Tibial nerve (tissue), 4 donors: ENCODE measurements at regions not wholly inside any gene's neighbourhood (a gene's known extent, or its start where the extent isn't known, plus 50 kb on each side); places are given as distances from the start of the nearest gene placed in this dataset.

ENCODE experiments used
- DNase-seq, 2 donors: peaks; one replicate each; pipeline ENCODE4 v3.0.0-alpha.2; 2019; ENCODE audit warnings: low spot score in 2 of 2
- H3K27ac ChIP-seq, 4 donors: fragments of 200-600 bp; sonication (generic) in 3 of 4; one replicate each; pipeline ENCODE4 v1.5.1; 2017 to 2019; ENCODE audit warnings: mild to moderate bottlenecking in 1 of 4
- H3K27me3 ChIP-seq, 2 donors: fragments of 200-600 bp; sonication (generic) in 1 of 2; one replicate each; pipeline versions ENCODE4 v1.5.1 to v1.6.0; 2017 to 2019
- H3K36me3 ChIP-seq, 3 donors: fragments of 200-600 bp; sonication (generic); one replicate each; pipeline ENCODE4 v1.5.1; 2018 to 2019
- H3K4me1 ChIP-seq, 4 donors: fragments of 200-600 bp; sonication (generic) in 3 of 4; one replicate each; pipeline ENCODE4 v1.5.1; 2017 to 2019
- H3K4me3 ChIP-seq, 4 donors: fragments of 200-600 bp; sonication (generic) in 3 of 4; one replicate each; pipeline ENCODE4 v1.5.1; 2017 to 2019; ENCODE audit warnings: mild to moderate bottlenecking in 1 of 4, moderate library complexity in 1 of 4
- H3K9me3 ChIP-seq, 4 donors: fragments of 200-600 bp; sonication (generic) in 3 of 4; one replicate each; pipeline ENCODE4 v1.5.1; 2017 to 2019
- EP300 ChIP-seq, 2 donors: sonication (generic); formaldehyde crosslinking; IDR thresholded peaks; one replicate each; pipeline ENCODE4 v1.6.1; 2017; ENCODE audit warnings: antibody characterized with exemption in 2 of 2, mild to moderate bottlenecking in 1 of 2
- POLR2A ChIP-seq, 2 donors: fragments of 450-650 bp; IDR thresholded peaks; one replicate each; pipeline ENCODE4 v1.6.1; 2017; ENCODE audit warnings: antibody characterized with exemption in 2 of 2, mild to moderate bottlenecking in 2 of 2, moderate library complexity in 2 of 2
- WGBS, 2 donors: methylation state at CpG; one replicate each; pipeline ENCODE4 v1.1.5; 2018; 5-methylcytosine and 5-hydroxymethylcytosine counted together
- TF ChIP-seq, protein P1 (sequence below), 5 experiments: fragments of 200-600 bp in 3 of 5; fragments of 450-650 bp in 2 of 5; sonication (generic) in 3 of 5; IDR thresholded peaks; one replicate each; pipeline ENCODE4 v1.5.1; 2016 to 2019; ENCODE audit warnings: antibody characterized with exemption in 5 of 5, mild to moderate bottlenecking in 3 of 5, moderate library complexity in 2 of 5

GRCh38 chrX:144716187-144716586 lies 531.1 kb upstream of the SPANXN1 start:
- Histone ChIP-seq H3K27ac (no peak overlapping the region), H3K4me3 (no peak overlapping the region), H3K27me3 (no peaks in the 10 kb centered on the region), H3K9me3 (no peaks in the 10 kb centered on the region), H3K36me3 (no peaks in the 10 kb centered on the region), H3K4me1 (no peaks in the 10 kb centered on the region)
- 46 to 60% methylated on average over 4 of the region's 4 CpGs for WGBS, 2 donors
- no peak for DNase-seq
- TF ChIP-seq POLR2A (IDR thresholded peaks at IDR 0.05): no peak
- TF ChIP-seq, protein P1, sequence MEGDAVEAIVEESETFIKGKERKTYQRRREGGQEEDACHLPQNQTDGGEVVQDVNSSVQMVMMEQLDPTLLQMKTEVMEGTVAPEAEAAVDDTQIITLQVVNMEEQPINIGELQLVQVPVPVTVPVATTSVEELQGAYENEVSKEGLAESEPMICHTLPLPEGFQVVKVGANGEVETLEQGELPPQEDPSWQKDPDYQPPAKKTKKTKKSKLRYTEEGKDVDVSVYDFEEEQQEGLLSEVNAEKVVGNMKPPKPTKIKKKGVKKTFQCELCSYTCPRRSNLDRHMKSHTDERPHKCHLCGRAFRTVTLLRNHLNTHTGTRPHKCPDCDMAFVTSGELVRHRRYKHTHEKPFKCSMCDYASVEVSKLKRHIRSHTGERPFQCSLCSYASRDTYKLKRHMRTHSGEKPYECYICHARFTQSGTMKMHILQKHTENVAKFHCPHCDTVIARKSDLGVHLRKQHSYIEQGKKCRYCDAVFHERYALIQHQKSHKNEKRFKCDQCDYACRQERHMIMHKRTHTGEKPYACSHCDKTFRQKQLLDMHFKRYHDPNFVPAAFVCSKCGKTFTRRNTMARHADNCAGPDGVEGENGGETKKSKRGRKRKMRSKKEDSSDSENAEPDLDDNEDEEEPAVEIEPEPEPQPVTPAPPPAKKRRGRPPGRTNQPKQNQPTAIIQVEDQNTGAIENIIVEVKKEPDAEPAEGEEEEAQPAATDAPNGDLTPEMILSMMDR (IDR thresholded peaks at IDR 0.05): no peak
- TF ChIP-seq EP300 (IDR thresholded peaks at IDR 0.05): no peak

DNA sequence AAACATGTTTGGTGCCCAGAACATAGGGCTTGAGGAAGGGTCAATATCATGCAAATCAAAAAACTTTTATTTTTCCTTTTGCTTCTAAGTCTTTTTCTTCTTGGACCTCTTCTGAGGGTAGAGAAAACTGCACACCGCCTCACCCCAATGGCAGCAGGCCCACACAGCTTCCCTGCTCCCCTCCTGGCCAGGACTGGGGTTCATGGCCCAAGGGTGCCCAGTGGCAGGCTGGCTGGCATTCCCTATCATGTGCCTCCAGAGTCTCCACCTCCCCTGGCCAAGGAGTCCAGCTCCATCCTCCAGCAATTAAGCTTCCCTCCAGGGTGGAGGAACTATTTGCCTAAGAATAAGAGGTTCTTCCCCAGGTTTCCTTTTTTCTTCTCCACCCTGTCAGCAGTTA lies 529.6 kb upstream of the SPANXN1 start:
- Histone ChIP-seq H3K9me3 (no peaks in the 10 kb centered on the region), H3K36me3 (no peaks in the 10 kb centered on the region), H3K27me3 (no peaks in the 10 kb centered on the region), H3K4me1 (no peaks in the 10 kb centered on the region), H3K27ac (no peak overlapping the region), H3K4me3 (no peak overlapping the region)
- 91 to 100% methylated on average over 1 of the region's 1 CpG for WGBS, 2 donors
- TF ChIP-seq POLR2A (IDR thresholded peaks at IDR 0.05) (no peak), EP300 (IDR thresholded peaks at IDR 0.05) (no peak)
- TF ChIP-seq, protein P1 (IDR thresholded peaks at IDR 0.05): no peak
- DNase-seq: no peak

- Histone ChIP-seq H3K27ac (no peak overlapping the region), H3K27me3 (no peaks in the 10 kb centered on the region), H3K36me3 (no peaks in the 10 kb centered on the region), H3K4me1 (no peaks in the 10 kb centered on the region), H3K4me3 (no peak overlapping the region), H3K9me3 (no peaks in the 10 kb centered on the region)
- DNase-seq: no peak
- TF ChIP-seq, protein P1 (IDR thresholded peaks at IDR 0.05): no peak
- TF ChIP-seq EP300 (IDR thresholded peaks at IDR 0.05) (no peak), POLR2A (IDR thresholded peaks at IDR 0.05) (no peak)
- WGBS, 2 donors: 52 to 63% methylated on average over 6 of the region's 6 CpGs
Measured at GRCh38 chrX:144722307-144722706, 525.0 kb upstream of the SPANXN1 start.

- no peak overlapping the region for H3K4me3 ChIP-seq
- DNase-seq: no peak
- no peaks in the 10 kb centered on the region for H3K4me1 ChIP-seq
- 43 to 47% methylated on average over 2 of the region's 2 CpGs for WGBS, 2 donors
- H3K9me3 ChIP-seq: no peaks in the 10 kb centered on the region
- no peak for TF ChIP-seq EP300 (IDR thresholded peaks at IDR 0.05)
- TF ChIP-seq, protein P1 (IDR thresholded peaks at IDR 0.05): no peak
- TF ChIP-seq POLR2A (IDR thresholded peaks at IDR 0.05): no peak
- no peak overlapping the region for H3K27ac ChIP-seq
- H3K36me3 ChIP-seq: no peaks in the 10 kb centered on the region
- no peaks in the 10 kb centered on the region for H3K27me3 ChIP-seq
Measured at GRCh38 chrX:144730471-144730870, 516.8 kb upstream of the SPANXN1 start.

GRCh38 chrX:144732588-144732987 lies 514.7 kb upstream of the SPANXN1 start:
- 69 to 76% methylated on average over 4 of the region's 4 CpGs for WGBS, 2 donors
- no peaks in the 10 kb centered on the region for H3K36me3 ChIP-seq

More at GRCh38 chrX:144732588-144732987, 514.7 kb upstream of the SPANXN1 start:
- Histone ChIP-seq H3K27ac (no peak overlapping the region), H3K27me3 (no peaks in the 10 kb centered on the region), H3K4me1 (no peaks in the 10 kb centered on the region), H3K4me3 (no peak overlapping the region), H3K9me3 (no peaks in the 10 kb centered on the region)
- DNase-seq: no peak
- TF ChIP-seq POLR2A (IDR thresholded peaks at IDR 0.05) (no peak), EP300 (IDR thresholded peaks at IDR 0.05) (no peak)
- TF ChIP-seq, protein P1 (IDR thresholded peaks at IDR 0.05): no peak
